Effector CD4-positive, alpha-beta T cell (primary cell): ENCODE measurements at regions not wholly inside any gene's neighbourhood (a gene's known extent, or its start where the extent isn't known, plus 50 kb on each side); places are given as distances from the start of the nearest gene placed in this dataset.

Experiments
- DNase-seq: peaks from one replicate; pipeline ENCODE4 v3.0.0-alpha.2; 2020

DNA sequence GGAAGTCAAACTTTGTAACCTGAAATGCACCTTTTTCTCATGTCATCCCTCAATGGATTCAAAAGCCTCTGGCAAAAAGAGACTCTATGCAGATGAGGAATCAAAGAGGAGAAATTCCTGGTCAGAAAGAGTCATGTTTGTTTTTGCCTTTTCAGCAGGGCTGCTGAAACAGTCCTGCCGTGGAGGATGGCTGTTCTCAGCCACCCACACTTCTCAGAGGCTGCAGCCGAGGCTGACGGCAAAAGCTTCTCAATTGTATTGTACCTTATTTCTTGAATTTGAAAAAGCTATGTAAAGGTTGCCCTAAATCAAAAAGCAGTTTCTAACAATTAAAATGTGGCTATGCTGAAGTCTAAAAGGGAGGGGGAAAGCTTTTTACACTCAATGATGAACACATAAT, 385.3 kb downstream of the KCTD12 start:
- DNase-seq = no peak

DNA sequence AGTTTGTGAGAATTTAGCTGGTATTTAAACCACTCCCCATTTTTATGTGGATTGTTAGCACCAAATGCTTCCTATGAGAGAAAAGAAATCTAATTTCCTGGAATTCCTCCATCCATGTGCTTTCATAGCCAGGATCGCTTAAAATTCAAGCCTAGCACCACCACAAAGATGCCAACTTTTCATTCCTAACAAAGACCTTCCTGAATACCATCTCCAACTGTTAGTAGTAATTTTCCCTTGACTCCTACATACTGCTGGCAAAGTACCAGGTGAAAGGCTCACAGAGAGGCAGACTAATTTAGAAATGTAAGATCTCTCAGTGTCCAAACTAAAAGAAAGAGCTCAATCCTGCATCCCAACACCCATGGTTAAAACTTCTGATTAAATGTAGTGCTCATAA, 386.3 kb downstream of the KCTD12 start:
- no peak for DNase-seq

DNA sequence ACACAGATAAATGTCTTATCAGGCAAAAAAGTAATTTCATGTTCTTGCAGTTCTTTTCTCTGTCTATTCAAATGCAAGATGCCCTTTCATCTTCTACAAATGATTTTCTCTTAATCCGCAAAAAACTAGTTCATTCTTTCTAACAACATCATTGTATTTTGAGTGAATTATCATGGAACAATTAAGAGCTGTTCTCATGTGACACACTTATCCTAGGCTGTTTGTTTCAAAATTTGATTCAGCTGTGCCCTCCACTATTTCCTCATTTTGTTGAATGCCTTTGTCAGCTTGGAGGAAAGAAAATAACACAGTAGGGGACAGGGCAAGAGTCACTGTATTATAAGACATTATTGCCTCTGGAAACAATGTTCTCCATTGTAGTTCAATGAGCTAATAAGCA, 396.9 kb downstream of the KCTD12 start:
- DNase-seq = no peak

DNA sequence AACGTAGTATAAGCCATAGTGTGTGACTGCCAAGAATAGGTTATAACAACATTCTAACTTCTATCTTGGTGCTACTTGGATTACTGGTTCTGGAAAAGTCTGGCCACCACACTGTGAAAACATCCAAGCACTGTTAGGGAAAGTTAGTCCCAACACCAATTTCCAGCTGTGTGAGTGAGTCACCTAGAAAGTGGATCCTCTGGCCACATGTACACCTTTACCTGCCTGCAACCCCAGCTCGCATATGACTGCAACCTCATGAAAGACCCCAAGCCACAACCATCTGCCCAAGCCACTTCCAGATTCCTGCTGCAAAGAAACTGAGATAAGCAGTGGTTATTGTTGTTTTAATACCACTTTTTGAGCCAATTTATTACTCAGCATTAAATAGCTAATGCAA, 404.5 kb downstream of the KCTD12 start:
- DNase-seq = no peak

DNA sequence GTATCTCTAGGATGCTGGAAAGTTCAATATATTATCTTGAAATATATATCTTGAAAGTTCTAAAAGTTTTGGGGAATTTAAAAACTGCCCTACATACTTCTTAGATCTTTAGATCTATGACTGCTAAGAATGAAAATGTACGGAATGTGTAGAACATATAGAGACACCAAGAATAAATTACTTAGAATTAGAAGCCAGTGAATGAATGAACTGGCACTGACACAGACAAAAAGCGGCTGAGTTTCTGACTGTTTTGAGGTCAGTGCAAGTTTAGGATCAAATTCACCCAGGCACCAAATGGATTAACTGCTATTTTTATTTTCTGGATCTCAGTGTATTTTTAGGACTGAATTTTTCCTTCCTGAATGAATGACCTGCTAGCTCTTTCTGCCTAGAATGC, 411.2 kb downstream of the KCTD12 start:
- DNase-seq = no peak

DNA sequence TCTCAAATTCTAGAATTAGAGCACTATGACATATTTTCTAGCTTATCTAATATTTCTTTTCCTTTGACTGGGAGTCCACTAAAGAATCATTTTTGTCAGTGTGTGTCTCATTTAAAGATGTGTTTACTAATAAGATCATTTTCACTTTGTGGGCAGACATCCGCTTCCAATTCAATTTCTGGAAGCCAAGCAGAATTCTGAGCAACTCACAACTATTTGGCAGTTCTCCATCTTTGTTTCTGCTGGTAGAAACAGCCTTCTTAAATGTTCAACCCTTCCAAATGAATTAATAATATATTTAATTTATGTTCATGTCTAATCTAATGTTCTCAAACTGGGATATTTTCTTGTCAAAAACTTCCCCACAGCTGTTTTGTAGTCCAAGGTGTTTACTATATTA, 411.8 kb downstream of the KCTD12 start:
- no peak for DNase-seq

DNA sequence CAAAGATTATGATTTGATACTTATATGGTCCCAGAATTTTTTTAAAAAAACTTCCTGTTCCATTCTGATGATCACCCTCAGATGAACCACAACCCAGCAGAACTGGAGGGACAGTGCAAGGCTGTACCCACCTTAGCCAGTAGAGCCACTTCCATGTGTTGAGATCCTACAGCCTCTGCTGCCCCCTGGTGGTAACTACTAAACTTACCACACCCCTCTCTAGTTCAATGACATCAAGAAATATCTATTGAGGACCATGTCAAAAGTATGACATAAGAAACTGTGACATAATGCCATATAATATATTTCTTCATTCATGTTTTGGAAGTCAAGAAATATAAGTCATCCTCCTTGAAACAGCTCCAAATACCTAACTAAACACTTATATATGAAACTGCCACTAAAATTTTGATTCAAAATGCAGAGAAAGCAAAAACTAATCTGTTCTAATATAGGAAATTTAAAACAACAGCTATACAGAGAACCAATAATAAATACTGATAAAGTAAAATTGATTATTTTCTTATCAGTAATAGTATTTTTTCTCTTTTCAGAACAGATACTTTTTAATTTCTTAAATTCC, 412.6 kb downstream of the KCTD12 start:
- DNase-seq = peak; percentile 47

DNA sequence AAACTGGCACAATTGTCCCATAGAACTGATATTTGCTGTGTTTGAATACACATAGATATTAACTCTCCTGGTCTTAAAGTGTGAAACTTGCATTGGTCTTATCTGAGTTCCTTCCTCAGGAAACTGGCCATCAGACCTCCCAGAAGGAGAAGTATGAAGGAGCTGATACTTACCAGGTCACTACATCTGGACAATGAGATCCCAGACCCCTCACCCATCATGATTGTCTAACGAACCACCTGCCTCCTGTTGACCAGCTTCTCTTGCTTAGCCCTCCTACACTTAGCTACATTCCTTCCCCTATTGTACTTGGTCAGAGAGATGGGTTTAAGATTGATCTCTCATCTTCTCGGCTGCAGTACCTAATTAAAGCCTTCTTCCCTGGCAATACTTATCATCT, 413.3 kb downstream of the KCTD12 start:
- no peak for DNase-seq

DNA sequence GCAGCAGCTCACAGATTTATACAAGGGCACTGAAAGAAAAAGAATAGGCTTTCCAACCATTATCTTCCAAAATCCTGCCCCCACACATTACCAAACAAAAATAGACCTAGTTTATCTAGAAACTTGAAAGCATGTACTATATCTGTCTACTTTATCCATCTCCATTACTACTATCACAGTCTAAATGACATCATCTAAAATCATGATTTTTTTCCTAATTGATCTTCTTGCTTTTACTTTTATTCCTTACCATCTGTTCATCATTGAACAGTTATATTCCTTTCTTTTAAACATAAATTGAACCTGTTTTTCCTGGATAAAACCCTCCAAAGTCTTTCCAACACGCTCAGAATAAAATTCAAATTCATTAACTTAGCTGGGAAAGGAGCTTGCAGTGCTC, 414.7 kb downstream of the KCTD12 start:
- DNase-seq = no peak

DNA sequence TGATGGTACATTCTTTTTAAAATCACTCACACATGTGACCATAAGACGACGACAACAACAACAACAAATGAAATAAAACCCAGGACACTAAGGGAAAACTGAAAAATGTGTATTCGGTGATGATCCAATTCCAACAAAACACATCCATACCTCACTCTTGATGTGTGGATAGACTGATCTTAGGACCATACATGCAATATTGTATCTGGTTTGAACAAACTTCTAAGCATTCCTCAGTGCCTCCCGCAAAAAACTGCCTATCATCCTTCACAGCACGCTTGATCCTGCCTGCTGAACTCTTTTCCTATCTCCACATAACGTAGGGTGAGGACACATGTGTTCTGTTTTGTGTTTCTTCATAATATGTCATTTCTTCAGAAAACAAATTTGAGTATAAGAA, 415.2 kb downstream of the KCTD12 start:
- no peak for DNase-seq

DNA sequence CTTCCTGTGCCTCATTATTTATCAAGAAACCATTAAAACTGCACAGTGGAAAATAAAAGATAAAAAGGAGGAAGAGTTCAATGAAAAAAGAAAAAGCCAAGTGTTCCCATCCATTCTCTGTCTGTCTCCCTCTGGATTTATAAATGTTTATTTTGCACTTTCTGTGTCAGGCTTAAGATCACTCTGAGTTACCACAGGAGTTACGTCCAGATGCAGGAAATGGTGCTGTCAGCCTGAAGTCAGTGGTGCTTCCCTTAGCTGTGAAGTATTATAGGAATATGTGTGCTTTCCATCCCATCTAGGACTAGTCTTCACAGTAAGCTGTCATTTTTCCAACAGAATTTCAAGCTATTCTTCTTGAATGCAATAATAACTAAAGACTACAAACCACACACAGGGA, 420.2 kb downstream of the KCTD12 start:
- DNase-seq = no peak

DNA sequence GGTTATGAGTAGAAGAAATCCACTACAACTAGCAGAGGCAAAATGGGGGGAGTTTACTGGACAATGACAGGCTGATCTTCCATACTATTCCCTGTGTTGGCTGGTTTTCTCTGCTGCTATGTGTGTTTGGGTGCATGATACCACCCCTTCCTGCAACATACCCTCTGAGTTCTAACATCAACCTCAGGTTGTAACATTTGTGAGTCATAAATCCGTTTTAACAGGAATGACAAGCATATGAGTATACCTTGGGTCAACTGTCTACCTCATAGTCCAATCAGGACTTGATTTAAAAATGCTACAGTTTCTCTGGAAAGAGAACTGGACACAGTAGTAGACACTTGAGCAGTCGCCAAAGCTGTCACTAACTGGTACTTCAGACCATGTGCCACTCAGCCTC, 422.9 kb downstream of the KCTD12 start:
- DNase-seq = no peak

DNA sequence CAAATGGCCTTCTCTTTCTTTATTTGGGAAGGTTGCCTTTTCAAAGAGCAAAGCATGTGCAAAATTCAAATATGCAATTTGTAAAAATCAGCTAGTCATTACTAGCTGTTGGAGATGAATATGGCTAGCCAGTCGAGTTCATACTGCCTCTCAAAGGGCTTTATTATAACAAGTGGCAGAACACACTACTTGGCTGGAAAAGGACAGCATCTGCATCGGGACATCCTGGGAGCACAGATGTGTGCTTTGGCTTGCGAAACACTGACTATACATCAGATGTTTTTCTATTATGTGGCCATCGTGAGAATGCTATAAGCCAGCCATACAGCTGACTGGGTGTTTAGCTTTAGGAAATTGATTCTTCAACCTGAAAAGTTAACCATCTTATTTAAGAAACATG, 424.2 kb downstream of the KCTD12 start:
- no peak for DNase-seq

DNA sequence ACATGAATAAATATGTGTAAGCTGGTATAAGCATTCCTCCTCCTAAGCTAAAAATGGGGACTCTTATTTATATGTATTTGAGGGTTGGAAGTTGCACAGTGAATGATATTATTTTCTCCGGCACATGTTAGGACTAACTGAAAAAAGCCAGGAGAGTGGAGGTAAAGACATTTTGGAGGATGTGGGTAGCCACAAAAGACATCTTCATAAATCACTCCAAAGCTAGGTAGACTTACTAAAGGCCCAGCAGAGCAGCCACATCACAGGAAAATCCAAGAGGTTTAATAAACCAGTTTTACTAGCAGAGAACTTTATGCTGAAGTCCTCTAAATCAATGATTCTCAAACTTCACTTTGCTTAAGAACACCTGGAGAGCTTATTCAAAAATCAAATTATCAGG, 424.7 kb downstream of the KCTD12 start:
- DNase-seq = no peak

DNA sequence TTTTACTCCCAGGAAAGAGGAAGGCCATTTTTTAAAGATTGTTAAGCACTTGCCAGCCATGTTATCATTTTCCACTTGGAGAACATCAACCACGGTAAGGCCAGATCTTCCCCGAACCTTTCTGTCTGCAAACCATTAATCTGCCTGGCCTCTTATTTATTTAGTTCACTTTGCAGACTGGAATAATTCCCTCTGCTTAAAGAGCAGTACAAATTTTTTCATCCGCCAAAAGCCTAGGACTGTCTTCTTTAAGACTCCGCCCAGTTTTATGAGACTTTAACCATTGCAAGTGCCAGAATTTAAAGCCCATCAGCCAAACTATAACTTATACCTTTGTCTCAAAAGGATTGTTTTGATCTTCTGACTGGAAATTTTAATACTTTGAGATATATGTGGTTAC, 426.3 kb downstream of the KCTD12 start:
- DNase-seq = no peak

DNA sequence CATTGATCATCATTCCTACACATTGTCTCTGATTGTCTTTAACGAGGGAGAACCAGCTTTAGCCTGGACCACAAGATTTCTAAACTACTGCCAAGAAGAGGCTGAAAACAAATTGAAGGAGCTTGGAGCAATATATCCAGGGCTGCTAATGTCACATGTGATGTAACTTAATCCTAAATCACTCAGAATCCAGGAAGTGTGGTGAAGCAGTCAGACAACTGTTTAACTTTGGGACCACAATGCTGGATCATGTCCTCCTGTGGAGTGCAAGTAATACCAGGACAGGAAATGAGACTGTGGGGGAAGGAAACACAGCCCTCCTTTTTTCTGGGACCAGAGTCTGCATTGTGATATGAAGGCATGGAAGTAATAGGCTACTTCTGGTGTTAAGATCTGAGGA, 430.2 kb downstream of the KCTD12 start:
- DNase-seq = no peak

DNA sequence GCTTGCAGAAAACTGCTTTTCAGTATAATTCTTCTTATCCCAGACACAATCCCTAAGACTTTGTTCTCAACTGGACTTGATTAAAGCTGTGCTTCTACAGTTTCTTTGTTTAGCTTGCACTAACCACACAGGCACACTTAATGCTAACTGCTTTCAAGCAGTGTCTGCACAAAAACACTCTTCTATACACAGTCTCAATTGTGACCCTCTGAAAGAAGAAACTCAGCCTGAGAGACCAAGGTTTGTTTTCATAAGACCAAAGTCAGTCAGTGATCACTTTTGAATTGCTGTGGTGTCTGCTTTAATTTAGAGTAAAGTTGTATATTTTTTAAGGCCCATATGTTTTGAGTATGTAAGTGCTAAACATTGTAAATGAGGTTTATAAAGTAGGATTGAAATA, 431.2 kb downstream of the KCTD12 start:
- no peak for DNase-seq

DNA sequence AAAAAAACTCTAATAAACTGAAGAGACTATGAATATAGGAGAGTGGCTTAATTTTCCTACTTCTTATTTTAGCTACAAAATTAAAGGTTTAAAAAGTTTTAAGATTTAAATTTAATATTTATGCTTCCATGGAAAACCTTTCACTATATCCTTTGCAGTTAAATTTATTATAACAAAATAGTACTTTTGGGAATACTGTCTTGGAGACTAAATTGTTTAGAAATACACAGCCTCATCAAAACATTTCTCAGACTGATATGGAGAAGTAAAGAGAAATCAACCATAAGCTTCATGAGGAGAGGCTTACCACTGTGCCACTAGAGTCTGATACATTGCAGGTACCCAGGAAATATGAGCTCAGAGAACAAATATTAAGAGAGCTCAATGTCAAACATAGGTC, 436.5 kb downstream of the KCTD12 start:
- no peak for DNase-seq

DNA sequence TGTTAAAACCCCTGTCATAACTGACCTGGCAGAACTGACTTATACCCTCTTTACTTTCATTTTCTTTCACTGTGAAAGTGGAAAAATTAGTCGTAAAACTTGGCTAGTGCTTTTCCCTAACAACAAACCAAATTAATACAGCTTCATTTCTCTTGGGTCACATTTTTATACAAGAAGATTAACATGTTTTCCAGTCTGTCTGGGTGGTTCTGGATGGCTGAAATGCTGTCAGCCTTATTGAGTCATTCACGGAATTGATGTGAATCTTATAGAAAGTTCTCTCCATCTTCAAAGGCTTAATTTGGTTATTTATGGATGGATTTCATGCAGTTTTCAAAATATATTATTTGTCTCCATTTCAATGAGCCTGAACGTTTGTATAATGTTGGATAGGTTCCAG, 440.0 kb downstream of the KCTD12 start:
- DNase-seq = no peak

DNA sequence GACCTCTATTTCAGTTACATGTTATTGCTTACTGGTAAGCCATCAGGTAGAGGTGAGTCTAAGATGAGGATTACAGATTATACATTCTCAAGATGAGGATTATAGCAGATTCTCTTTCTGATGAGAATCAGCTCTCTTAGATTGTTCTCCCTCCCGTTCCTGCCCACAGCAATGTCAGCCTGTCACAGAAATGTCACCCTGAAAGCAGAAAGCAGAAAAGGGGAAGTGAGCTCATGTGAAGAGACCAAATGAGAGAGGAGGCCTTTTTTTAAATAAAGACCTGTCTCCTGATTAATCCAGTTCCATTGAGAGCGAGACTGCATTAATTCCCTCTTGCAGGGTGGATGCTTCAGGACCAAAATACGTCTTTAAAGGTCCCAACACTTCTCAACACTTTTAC, 445.6 kb downstream of the KCTD12 start:
- DNase-seq = no peak

DNA sequence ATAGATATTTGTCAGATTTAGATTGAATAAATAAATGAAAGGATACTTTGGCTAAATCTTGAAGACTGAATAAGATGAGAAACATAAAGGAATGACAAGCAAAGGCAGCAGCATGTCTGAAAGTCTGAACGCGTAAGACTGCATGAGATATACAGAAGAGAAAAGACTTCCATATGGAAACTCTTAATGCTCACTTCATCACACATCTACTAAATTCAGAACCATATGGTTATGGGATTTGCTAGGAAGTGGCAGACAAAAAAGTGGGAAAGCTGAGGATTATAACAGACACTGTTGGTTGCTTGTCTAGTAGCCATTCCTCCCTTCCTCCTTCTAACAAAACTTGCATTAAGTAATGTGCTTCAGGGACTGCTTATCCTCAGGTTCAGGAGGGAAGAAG, 446.7 kb downstream of the KCTD12 start:
- DNase-seq = no peak

DNA sequence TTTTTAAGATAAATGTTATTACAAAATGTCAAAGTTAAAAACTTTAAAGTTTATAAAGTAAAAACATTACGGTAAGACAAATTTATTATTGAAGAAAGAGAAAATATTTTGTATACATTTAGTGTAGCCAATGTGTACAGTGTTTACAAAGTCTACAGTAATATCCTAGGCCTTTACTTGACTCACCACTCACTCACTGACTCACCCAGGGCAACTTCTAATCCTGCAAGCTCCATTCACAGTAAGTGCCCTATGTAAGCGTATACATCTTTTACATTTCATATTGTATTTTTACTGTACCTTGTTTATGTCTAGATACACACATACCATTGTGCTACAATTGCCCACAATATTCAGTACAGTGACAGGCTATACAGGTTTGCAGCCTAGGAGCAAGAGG, 448.2 kb downstream of the KCTD12 start:
- DNase-seq = no peak

DNA sequence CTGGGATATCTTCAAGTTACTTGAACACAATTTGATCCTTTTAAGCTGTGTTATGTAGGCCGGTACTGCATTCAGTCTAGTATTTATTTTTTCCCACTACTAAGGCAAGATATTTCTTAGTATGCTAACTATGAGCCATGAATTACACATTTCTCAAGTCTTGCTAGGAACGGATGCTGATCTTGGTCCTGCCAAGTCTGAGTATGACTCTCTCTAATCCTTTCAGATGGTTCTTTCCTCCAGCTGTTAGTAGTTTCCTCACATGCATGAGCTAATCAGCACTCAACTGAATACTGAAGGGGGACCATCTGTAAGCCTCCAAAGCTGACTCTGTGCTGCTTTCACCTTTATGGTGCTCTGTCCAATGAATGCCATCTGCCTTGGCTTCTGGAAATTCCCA, 460.3 kb downstream of the KCTD12 start:
- no peak for DNase-seq

DNA sequence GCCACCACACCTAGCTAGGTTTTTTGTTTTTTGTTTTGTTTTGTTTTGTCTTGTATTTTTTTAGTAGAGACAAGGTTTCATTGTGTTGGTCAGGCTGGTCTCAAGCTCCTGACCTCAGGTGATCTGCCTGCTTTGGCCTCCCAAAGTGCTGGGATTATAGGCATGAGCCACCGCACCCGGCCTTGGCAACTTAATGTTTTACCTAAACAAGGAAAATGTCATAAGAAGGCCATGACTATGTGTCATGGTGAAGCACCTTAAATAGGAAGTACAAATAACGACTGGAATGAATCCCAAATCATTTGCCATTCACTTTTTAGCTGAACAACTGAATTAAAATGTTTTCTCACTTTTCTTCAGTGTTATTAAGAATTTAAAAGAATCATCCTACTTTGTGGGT, 465.2 kb downstream of the KCTD12 start:
- no peak for DNase-seq

DNA sequence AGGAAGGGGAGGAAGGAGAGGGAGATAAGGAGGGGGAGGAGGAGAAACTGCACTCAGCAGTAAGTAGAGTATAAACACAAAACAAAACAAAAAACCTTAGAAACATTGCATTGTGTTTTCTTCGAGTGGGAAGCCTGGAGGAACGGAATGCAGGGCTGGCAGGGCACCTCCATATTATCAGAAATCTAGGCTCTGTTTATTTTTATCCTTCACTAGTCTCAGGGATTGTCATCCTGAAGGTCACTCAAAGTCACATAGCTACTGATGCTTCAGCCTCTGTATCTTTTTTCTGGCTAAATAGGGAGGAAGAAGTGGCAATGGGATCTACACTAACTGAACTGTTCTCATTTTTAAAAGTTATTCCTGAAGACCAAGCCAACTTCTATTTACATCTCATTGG, 467.8 kb downstream of the KCTD12 start:
- DNase-seq = no peak

DNA sequence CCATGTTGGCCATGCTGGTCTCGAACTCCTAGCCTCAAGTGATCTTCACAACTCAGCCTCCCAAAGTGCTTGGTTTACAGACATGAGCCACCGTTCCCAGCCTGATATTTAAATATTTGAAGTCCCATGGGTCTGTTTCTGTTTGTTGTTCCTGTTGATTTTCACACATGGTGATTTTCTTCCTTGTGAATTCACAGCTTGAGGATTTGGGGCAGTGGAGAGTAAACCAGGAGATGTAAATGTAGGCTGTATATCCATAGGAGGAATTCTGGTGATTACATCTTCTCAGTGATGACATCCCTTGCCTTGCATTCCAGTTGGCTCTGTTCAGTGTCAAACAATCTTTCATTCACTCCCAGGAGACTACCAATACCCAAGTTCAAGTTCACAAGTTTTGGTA, 471.9 kb downstream of the KCTD12 start:
- no peak for DNase-seq
